ENCODE measurements at regions not wholly inside any gene's neighbourhood (a gene's known extent, or its start where the extent isn't known, plus 50 kb on each side); places are given as distances from the start of the nearest gene placed in this dataset.

GRCh38 chr3:170752571-170753155 lies 117.3 kb downstream of the RPL22L1 start:
- no peak for TF ChIP-seq CTCF (IDR thresholded peaks at IDR 0.05; ENCODE audit: borderline replicate concordance, insufficient read depth, low read depth, low read length)
- H3K4me3 ChIP-seq (ENCODE audit: low read depth, low read length), result no peak overlapping the region

GRCh38 chr3:170751899-170752293 lies 118.1 kb downstream of the RPL22L1 start:
- no peak for TF ChIP-seq CTCF (IDR thresholded peaks at IDR 0.05; ENCODE audit: borderline replicate concordance, insufficient read depth, low read depth, low read length)
- H3K4me3 ChIP-seq (ENCODE audit: low read depth, low read length), result no peak overlapping the region

DNA sequence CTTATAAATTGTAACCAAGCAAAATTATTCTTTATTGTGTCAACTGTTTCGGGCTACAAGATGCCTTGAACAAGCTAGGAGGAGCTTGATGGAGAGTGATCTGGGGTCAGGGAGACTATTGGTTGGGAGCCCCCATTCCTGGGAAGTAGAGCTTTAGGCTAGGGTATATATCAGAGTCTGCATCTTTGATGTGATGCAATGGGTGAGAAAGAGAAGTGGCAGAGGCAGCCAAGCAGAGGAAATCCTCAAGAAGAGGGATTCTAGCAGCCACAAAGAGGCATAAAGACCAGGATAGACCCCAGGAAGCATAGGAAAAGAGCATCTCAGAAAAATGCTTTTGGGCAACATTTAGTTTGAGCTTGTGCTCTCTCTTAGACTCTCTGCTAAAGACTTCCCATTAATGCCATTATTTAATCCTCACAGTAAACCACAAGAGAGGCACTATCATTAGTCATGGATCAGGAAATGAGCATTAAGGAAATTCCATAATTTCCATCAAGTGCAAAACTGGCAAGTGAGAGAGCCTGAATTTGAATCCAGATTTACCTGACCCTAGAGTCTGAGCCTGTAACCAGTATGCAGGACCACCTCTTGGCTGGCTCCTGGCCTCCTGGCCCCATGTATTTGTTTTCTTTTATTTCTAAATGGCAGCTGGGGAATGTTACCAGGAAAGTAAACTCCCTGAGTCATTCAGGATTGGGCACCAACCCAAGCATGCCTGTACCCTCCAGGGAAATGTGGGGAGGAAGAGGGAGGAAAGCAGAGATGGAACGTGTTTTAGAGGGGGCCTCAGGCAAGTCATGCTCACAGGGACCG lies 118.7 kb downstream of the RPL22L1 start:
- no peak overlapping the region for H3K4me3 ChIP-seq (ENCODE audit: low read depth, low read length)
- TF ChIP-seq CTCF (IDR thresholded peaks at IDR 0.05; ENCODE audit: borderline replicate concordance, insufficient read depth, low read depth, low read length), result no peak

- no peak for TF ChIP-seq CTCF (IDR thresholded peaks at IDR 0.05; ENCODE audit: borderline replicate concordance, insufficient read depth, low read depth, low read length)
- no peak overlapping the region for H3K4me3 ChIP-seq (ENCODE audit: low read depth, low read length)
These were observed 119.5 kb downstream of the RPL22L1 start for GRCh38 chr3:170750478-170750830.

DNA sequence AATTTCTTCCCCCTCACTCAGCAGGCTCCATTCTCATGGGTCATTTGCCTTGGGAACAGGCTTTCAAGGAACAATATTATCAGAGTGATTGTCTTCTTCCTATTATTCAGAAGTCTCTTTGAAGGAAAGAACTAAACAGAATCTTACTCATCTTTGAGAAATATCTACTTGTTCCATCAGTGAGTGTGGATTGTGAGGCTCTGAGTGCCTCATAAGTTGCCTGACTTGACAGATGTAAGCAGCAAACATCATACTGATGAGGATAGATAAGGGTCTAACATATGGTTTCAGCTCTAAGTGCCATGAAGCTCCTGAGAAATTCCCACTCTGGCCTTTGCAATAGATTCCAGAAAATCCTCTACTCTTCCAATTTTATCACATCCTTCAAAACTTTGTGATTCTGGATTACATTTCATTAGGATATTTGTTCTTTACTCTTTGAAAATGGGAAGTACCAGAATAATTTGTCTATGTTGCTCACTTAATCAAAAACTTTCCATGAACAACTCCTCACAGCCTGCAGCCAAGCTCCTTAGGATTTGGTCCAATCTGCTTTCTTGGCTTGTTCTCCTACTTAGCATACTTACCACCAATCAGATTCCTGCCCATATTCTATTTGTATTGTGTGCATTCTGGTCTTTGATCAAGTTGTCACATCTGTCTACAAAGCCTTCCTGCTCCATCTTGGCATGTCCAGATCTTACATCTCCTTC lies 120.1 kb downstream of the RPL22L1 start:
- TF ChIP-seq CTCF (IDR thresholded peaks at IDR 0.05; ENCODE audit: borderline replicate concordance, insufficient read depth, low read depth, low read length), result no peak
- no peak overlapping the region for H3K4me3 ChIP-seq (ENCODE audit: low read depth, low read length)

GRCh38 chr3:170749185-170749584 lies 120.8 kb downstream of the RPL22L1 start:
- TF ChIP-seq CTCF (IDR thresholded peaks at IDR 0.05; ENCODE audit: borderline replicate concordance, insufficient read depth, low read depth, low read length), result no peak

More at GRCh38 chr3:170749185-170749584, 120.8 kb downstream of the RPL22L1 start:
- H3K4me3 ChIP-seq (ENCODE audit: low read depth, low read length), result no peak overlapping the region
